Mucosa of rectum (tissue), 2 donors: ENCODE measurements at regions not wholly inside any gene's neighbourhood (a gene's known extent, or its start where the extent isn't known, plus 50 kb on each side); places are given as distances from the start of the nearest gene placed in this dataset.

ENCODE experiments used
- H3K27ac ChIP-seq, 2 donors: one replicate each; pipeline ENCODE4 v1.7.0; 2013; ENCODE audit warnings: inconsistent platforms in 2 of 2, low read depth in 2 of 2, low read length in 2 of 2
- H3K27me3 ChIP-seq, 2 donors: one replicate each; pipeline ENCODE4 v1.7.0; 2013; ENCODE audit warnings: low read length in 2 of 2; ENCODE audit not compliant: control insufficient read depth in 2 of 2, insufficient read depth in 2 of 2
- H3K36me3 ChIP-seq, 2 donors: one replicate each; pipeline ENCODE4 v1.7.0; 2013; ENCODE audit warnings: low read length in 2 of 2; ENCODE audit not compliant: control insufficient read depth in 2 of 2, insufficient read depth in 2 of 2
- H3K4me1 ChIP-seq, 2 donors: one replicate each; pipeline ENCODE4 v1.7.0; 2013; ENCODE audit warnings: low read length in 2 of 2, mild to moderate bottlenecking in 1 of 2; ENCODE audit not compliant: control insufficient read depth in 2 of 2, insufficient read depth in 2 of 2
- H3K4me3 ChIP-seq, 2 donors: one replicate each; pipeline ENCODE4 v1.7.0; 2013; ENCODE audit warnings: low read length in 2 of 2
- H3K9ac ChIP-seq, 2 donors: one replicate each; pipeline ENCODE4 v1.7.0; 2013; ENCODE audit warnings: low read length in 2 of 2, low read depth in 1 of 2, mild to moderate bottlenecking in 1 of 2
- H3K9me3 ChIP-seq, 2 donors: one replicate each; pipeline ENCODE4 v1.7.0; 2013; ENCODE audit warnings: low read length in 2 of 2; ENCODE audit not compliant: control insufficient read depth in 2 of 2
- donor health status: healthy.
- donor health status: Normal muscosa, but diverticular disease.

GRCh38 chr4:107265859-107266258 lies 229.7 kb upstream of the DKK2 start:
- Histone ChIP-seq H3K27me3 (no peaks in the 10 kb centered on the region), H3K27ac (no peak overlapping the region), H3K36me3 (no peaks in the 10 kb centered on the region), H3K4me3 (no peak overlapping the region), H3K9ac (no peak overlapping the region), H3K9me3 (no peaks in the 10 kb centered on the region), H3K4me1 (no peaks in the 10 kb centered on the region)

GRCh38 chr4:107261241-107261874 lies 225.2 kb upstream of the DKK2 start:
- Histone ChIP-seq H3K27ac (no peak overlapping the region), H3K4me1 (no peaks in the 10 kb centered on the region), H3K4me3 (no peak overlapping the region), H3K27me3 (no peaks in the 10 kb centered on the region), H3K9ac (no peak overlapping the region), H3K9me3 (no peaks in the 10 kb centered on the region), H3K36me3 (no peaks in the 10 kb centered on the region)

DNA sequence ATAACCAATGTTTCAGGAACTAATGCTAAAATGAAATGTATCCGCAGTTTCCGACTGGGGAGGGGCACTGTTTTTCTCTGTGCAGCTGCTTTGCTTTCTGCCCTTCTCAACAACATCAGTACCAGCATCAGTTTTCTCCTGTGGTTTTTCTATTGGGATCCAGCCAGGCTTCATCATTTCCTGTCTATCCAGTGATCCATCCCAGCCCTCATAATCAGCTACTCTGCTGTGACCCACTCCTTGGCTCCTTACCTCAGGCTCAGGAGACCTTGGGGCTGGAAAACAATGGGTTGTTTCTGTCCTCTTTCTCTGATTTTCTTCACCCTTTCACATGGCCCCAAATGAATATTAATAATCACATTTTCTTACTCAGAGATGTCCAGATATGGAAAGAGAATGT lies 222.2 kb upstream of the DKK2 start:
- no peak overlapping the region for H3K9ac ChIP-seq
- no peaks in the 10 kb centered on the region for H3K9me3 ChIP-seq
- no peaks in the 10 kb centered on the region for H3K27me3 ChIP-seq
- no peak overlapping the region for H3K4me3 ChIP-seq
- H3K4me1 ChIP-seq = no peaks in the 10 kb centered on the region
- H3K27ac ChIP-seq = no peak overlapping the region
- no peaks in the 10 kb centered on the region for H3K36me3 ChIP-seq

GRCh38 chr4:107255596-107255995 lies 219.5 kb upstream of the DKK2 start:
- H3K27me3 ChIP-seq = no peaks in the 10 kb centered on the region

GRCh38 chr4:107255114-107255513 lies 219.0 kb upstream of the DKK2 start:
- H3K9ac ChIP-seq = no peak overlapping the region
- H3K36me3 ChIP-seq = no peaks in the 10 kb centered on the region
- no peaks in the 10 kb centered on the region for H3K9me3 ChIP-seq
- H3K27me3 ChIP-seq = no peaks in the 10 kb centered on the region
- H3K4me3 ChIP-seq = no peak overlapping the region
- H3K4me1 ChIP-seq = no peaks in the 10 kb centered on the region
- no peak overlapping the region for H3K27ac ChIP-seq

More at GRCh38 chr4:107255596-107255995, 219.5 kb upstream of the DKK2 start:
- no peaks in the 10 kb centered on the region for H3K36me3 ChIP-seq
- no peaks in the 10 kb centered on the region for H3K9me3 ChIP-seq
- no peak overlapping the region for H3K27ac ChIP-seq
- H3K9ac ChIP-seq = no peak overlapping the region
- no peak overlapping the region for H3K4me3 ChIP-seq
- no peaks in the 10 kb centered on the region for H3K4me1 ChIP-seq

DNA sequence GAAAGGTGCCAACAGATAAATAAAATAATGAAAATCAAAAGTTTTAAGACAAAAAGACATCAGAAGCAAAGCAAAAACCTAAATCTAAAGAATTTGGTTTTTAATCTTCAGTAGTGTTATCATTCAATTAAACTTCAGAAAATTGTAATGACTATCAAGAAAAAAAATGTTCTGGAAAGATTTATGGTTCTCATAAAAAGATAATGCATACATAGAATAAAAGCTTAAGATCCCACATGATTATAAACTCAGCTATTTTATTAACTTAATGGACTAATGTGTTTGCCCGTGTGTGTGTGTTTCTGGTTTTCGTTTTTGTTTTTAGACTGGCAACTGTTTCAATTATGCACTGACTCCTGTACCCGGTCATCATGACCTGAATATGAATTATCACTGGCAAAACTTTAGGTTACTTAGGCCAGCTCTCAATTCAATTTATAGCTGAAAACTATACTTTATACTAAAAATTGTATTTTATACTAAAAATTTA lies 217.5 kb upstream of the DKK2 start:
- no peak overlapping the region for H3K27ac ChIP-seq
- H3K27me3 ChIP-seq = no peaks in the 10 kb centered on the region
- no peaks in the 10 kb centered on the region for H3K4me1 ChIP-seq
- H3K9ac ChIP-seq = no peak overlapping the region
- no peaks in the 10 kb centered on the region for H3K9me3 ChIP-seq
- no peaks in the 10 kb centered on the region for H3K36me3 ChIP-seq
- H3K4me3 ChIP-seq = no peak overlapping the region

DNA sequence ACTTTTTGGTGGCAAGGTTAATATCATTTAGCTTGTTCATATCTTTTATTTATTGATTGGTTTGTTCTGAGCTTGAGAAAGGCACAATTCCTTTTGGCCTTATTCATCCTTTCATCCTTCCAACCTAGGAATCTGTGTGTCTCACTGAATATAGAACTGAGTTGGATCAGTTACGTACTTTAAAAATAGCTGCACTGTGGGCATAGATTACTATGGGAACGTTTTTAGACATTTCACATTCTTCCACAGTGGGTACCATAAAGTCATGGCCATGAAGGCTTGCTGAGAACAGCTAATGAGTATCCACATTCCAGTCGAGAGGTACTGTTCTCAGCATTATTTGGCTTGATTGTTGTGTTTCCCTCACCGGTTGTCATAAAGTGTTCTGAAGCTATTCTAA lies 217.0 kb upstream of the DKK2 start:
- Histone ChIP-seq H3K4me1 (no peaks in the 10 kb centered on the region), H3K4me3 (no peak overlapping the region), H3K36me3 (no peaks in the 10 kb centered on the region), H3K9me3 (no peaks in the 10 kb centered on the region), H3K27me3 (no peaks in the 10 kb centered on the region), H3K27ac (no peak overlapping the region), H3K9ac (no peak overlapping the region)

- Histone ChIP-seq H3K9me3 (no peaks in the 10 kb centered on the region), H3K27me3 (no peaks in the 10 kb centered on the region), H3K27ac (no peak overlapping the region)
Observed at GRCh38 chr4:107252571-107252970, 216.5 kb upstream of the DKK2 start.

GRCh38 chr4:107248571-107248970 lies 212.5 kb upstream of the DKK2 start:
- no peak overlapping the region for H3K9ac ChIP-seq
- no peaks in the 10 kb centered on the region for H3K27me3 ChIP-seq
- no peaks in the 10 kb centered on the region for H3K4me1 ChIP-seq
- H3K9me3 ChIP-seq = no peaks in the 10 kb centered on the region
- H3K36me3 ChIP-seq = no peaks in the 10 kb centered on the region
- no peak overlapping the region for H3K4me3 ChIP-seq
- no peak overlapping the region for H3K27ac ChIP-seq

More at GRCh38 chr4:107252571-107252970, 216.5 kb upstream of the DKK2 start:
- Histone ChIP-seq H3K4me1 (no peaks in the 10 kb centered on the region), H3K36me3 (no peaks in the 10 kb centered on the region), H3K4me3 (no peak overlapping the region), H3K9ac (no peak overlapping the region)

- Histone ChIP-seq H3K27ac (no peak overlapping the region), H3K4me3 (no peak overlapping the region), H3K27me3 (no peaks in the 10 kb centered on the region), H3K4me1 (no peaks in the 10 kb centered on the region), H3K9ac (no peak overlapping the region), H3K36me3 (no peaks in the 10 kb centered on the region), H3K9me3 (no peaks in the 10 kb centered on the region)
Observed at GRCh38 chr4:107247738-107248137, 211.6 kb upstream of the DKK2 start.
